Tibial nerve (tissue), 4 donors: ENCODE measurements at regions not wholly inside any gene's neighbourhood (a gene's known extent, or its start where the extent isn't known, plus 50 kb on each side); places are given as distances from the start of the nearest gene placed in this dataset.

Experiments
- DNase-seq, 2 donors: peaks; one replicate each; pipeline ENCODE4 v3.0.0-alpha.2; 2019; ENCODE audit warnings: low spot score in 2 of 2
- H3K27ac ChIP-seq, 4 donors: fragments of 200-600 bp; sonication (generic) in 3 of 4; one replicate each; pipeline ENCODE4 v1.5.1; 2017 to 2019; ENCODE audit warnings: mild to moderate bottlenecking in 1 of 4
- H3K27me3 ChIP-seq, 2 donors: fragments of 200-600 bp; sonication (generic) in 1 of 2; one replicate each; pipeline versions ENCODE4 v1.5.1 to v1.6.0; 2017 to 2019
- H3K36me3 ChIP-seq, 3 donors: fragments of 200-600 bp; sonication (generic); one replicate each; pipeline ENCODE4 v1.5.1; 2018 to 2019
- H3K4me1 ChIP-seq, 4 donors: fragments of 200-600 bp; sonication (generic) in 3 of 4; one replicate each; pipeline ENCODE4 v1.5.1; 2017 to 2019
- H3K4me3 ChIP-seq, 4 donors: fragments of 200-600 bp; sonication (generic) in 3 of 4; one replicate each; pipeline ENCODE4 v1.5.1; 2017 to 2019; ENCODE audit warnings: mild to moderate bottlenecking in 1 of 4, moderate library complexity in 1 of 4
- H3K9me3 ChIP-seq, 4 donors: fragments of 200-600 bp; sonication (generic) in 3 of 4; one replicate each; pipeline ENCODE4 v1.5.1; 2017 to 2019
- EP300 ChIP-seq, 2 donors: sonication (generic); formaldehyde crosslinking; IDR thresholded peaks; one replicate each; pipeline ENCODE4 v1.6.1; 2017; ENCODE audit warnings: antibody characterized with exemption in 2 of 2, mild to moderate bottlenecking in 1 of 2
- POLR2A ChIP-seq, 2 donors: fragments of 450-650 bp; IDR thresholded peaks; one replicate each; pipeline ENCODE4 v1.6.1; 2017; ENCODE audit warnings: antibody characterized with exemption in 2 of 2, mild to moderate bottlenecking in 2 of 2, moderate library complexity in 2 of 2
- WGBS, 2 donors: methylation state at CpG; one replicate each; pipeline ENCODE4 v1.1.5; 2018; 5-methylcytosine and 5-hydroxymethylcytosine counted together
- TF ChIP-seq, protein P1 (sequence below), 5 experiments: fragments of 200-600 bp in 3 of 5; fragments of 450-650 bp in 2 of 5; sonication (generic) in 3 of 5; IDR thresholded peaks; one replicate each; pipeline ENCODE4 v1.5.1; 2016 to 2019; ENCODE audit warnings: antibody characterized with exemption in 5 of 5, mild to moderate bottlenecking in 3 of 5, moderate library complexity in 2 of 5

DNA sequence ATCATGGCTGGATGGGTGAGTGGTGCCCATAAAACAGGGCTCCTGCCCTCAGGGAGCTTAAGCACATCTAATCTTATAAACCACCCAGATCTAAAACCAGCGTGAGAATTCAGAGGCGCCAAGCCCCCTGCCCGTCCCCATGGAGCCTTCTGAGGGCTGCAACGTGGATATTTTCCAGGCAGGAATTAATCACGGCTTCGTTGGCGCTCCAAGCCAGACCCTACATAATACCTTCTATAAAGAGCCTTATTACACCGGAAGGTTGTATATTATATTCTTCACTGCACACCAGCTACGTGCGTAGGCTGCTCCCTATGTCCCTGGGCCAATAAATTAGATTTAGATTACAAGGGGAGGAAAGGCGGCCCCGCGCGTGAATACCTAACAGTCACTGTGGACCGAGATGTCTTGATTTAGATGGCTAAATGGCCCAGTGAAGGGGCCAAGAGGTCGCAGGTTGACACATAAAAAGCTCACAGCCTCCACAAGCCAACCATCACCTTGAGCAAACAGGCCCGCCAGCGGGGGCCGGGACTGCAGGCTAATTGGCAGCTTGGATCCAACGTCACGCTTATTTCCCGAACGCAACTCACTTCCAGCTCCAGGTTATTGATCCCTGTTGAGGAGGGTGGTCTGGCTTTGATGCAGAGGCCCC lies 64.7 kb upstream of the APCDD1L start:
- no peaks in the 10 kb centered on the region for H3K36me3 ChIP-seq
- H3K27me3 ChIP-seq: no peaks in the 10 kb centered on the region
- WGBS, 2 donors: 78 to 80% methylated on average over 23 of the region's 23 CpGs
- DNase-seq: no peak
- no peaks in the 10 kb centered on the region for H3K9me3 ChIP-seq
- TF ChIP-seq, protein P1, sequence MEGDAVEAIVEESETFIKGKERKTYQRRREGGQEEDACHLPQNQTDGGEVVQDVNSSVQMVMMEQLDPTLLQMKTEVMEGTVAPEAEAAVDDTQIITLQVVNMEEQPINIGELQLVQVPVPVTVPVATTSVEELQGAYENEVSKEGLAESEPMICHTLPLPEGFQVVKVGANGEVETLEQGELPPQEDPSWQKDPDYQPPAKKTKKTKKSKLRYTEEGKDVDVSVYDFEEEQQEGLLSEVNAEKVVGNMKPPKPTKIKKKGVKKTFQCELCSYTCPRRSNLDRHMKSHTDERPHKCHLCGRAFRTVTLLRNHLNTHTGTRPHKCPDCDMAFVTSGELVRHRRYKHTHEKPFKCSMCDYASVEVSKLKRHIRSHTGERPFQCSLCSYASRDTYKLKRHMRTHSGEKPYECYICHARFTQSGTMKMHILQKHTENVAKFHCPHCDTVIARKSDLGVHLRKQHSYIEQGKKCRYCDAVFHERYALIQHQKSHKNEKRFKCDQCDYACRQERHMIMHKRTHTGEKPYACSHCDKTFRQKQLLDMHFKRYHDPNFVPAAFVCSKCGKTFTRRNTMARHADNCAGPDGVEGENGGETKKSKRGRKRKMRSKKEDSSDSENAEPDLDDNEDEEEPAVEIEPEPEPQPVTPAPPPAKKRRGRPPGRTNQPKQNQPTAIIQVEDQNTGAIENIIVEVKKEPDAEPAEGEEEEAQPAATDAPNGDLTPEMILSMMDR (IDR thresholded peaks at IDR 0.05): no peak
- TF ChIP-seq POLR2A (IDR thresholded peaks at IDR 0.05) (no peak), EP300 (IDR thresholded peaks at IDR 0.05) (no peak)
- H3K4me1 ChIP-seq: no peaks in the 10 kb centered on the region
- no peak overlapping the region for H3K27ac ChIP-seq
- H3K4me3 ChIP-seq: no peak overlapping the region

DNA sequence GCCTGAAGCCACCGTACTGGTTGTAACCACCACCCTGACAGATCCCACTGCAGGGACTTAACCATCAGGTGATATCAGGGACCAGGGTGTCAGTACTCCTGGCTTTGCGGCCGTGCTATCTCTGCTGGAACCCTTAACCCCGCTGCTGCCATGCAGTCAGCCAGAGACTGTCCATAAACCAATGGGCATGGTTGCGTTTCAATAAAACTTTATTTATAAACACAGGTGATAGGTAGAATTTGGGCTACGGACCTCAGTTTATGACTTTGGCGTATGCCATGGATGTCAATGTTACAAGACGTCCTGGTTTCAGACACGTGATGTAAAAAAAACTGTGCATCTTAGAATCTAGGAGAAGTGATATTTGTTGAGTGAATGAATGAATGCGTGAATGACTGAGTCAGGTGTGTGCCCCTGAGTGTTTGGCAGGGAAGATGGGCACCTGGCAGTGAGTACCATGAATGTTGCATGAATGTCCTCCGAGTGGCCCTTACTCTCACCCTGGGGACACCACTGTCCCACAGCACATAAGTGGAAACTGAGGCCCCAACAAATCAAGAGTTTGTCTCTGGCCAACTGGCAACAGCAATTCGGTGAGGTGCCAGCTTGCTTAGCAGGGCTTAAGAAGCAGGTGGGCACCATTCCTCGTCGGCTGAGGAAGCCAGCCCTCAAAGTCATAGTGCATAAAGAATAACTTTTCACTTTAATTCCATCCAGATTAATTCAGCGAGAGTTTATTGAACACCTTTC lies 64.0 kb upstream of the APCDD1L start:
- Histone ChIP-seq H3K27ac (no peak overlapping the region), H3K36me3 (no peaks in the 10 kb centered on the region), H3K4me1 (no peaks in the 10 kb centered on the region), H3K27me3 (no peaks in the 10 kb centered on the region), H3K4me3 (no peak overlapping the region), H3K9me3 (no peaks in the 10 kb centered on the region)
- TF ChIP-seq POLR2A (IDR thresholded peaks at IDR 0.05) (no peak), EP300 (IDR thresholded peaks at IDR 0.05) (no peak)
- TF ChIP-seq, protein P1 (IDR thresholded peaks at IDR 0.05): no peak
- no peak for DNase-seq
- WGBS, 2 donors: 84 to 89% methylated on average over 15 of the region's 15 CpGs

DNA sequence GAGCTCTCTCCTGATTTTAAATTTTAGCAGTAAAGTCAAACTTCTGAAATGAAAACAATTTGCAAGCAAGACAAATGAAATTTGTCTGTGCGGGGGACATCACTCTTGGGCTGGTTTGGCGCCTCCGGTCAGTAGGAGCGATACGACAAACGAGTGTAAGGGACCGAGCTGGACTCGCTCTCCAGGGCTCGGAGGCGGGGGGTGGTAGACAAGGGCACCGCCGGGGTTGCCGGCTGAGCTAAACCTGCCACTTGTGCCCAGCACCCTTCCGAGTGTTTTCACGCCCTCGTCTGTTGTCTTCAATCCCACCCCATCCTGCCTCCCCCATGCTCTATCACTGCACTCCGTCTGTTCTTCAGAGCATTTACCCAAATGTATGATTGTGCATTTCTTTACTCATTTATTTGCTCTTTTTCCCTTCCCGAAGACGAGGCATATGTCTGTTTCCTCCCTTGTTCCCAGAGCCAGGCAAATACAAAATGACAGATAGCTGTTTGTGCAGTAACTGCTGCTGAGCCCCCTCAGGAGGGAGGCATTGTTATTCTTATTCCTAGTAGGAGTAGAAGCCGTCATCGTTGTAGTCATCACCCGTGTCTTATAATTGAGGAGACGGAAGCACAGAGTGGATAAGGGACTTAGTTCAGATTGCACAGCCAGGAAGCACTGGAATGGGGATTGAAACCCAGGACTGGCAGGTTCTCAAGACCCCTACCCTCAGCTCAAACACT lies 62.8 kb upstream of the APCDD1L start:
- DNase-seq: no peak

DNA sequence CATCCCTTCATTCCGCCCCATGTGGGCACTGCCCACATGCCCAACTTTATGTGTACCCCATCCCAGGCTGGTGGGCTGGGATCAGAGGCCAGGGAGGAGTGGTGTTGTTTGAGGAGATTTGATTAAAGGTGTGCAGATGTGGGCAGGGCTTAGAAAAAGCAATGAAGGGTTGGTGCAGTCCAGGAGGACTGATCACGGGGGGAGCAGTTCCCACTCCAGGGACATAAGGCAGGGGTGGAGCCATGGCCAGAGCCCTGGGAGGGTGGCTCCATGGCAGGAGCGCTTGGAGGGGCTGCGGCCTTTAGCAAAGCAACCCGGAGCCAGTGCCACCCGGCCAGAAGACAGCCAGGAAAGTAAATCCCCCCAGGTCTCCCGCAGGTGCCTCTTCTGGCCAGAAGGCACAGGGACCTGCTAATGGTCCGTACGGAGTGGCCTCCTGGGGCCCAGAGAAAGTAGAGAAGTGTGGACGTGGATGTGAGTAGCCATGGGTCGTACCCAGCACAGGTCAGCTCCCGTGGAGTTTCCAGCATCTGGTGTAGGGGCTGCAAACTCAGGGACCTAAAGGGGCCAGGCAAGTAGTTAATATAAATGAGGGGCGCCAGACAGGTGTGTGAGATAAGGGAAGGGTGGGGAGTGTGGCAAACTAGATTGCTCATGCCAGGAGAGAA lies 62.1 kb upstream of the APCDD1L start:
- H3K4me1 ChIP-seq: no peaks in the 10 kb centered on the region
- H3K27me3 ChIP-seq: no peaks in the 10 kb centered on the region
- no peaks in the 10 kb centered on the region for H3K36me3 ChIP-seq
- no peaks in the 10 kb centered on the region for H3K9me3 ChIP-seq
- no peak overlapping the region for H3K27ac ChIP-seq
- TF ChIP-seq POLR2A (IDR thresholded peaks at IDR 0.05) (no peak), EP300 (IDR thresholded peaks at IDR 0.05) (no peak)
- TF ChIP-seq, protein P1 (IDR thresholded peaks at IDR 0.05): no peak
- WGBS, 2 donors: 84 to 92% methylated on average over 12 of the region's 13 CpGs
- no peak overlapping the region for H3K4me3 ChIP-seq
- no peak for DNase-seq

More for the DNA sequence above, 62.8 kb upstream of the APCDD1L start:
- H3K36me3 ChIP-seq: no peaks in the 10 kb centered on the region
- H3K27ac ChIP-seq: no peak overlapping the region
- no peaks in the 10 kb centered on the region for H3K4me1 ChIP-seq
- no peaks in the 10 kb centered on the region for H3K9me3 ChIP-seq
- 72 to 78% methylated on average over 23 of the region's 23 CpGs for WGBS, 2 donors
- H3K4me3 ChIP-seq: no peak overlapping the region
- TF ChIP-seq POLR2A (IDR thresholded peaks at IDR 0.05): no peak
- H3K27me3 ChIP-seq: no peaks in the 10 kb centered on the region

DNA sequence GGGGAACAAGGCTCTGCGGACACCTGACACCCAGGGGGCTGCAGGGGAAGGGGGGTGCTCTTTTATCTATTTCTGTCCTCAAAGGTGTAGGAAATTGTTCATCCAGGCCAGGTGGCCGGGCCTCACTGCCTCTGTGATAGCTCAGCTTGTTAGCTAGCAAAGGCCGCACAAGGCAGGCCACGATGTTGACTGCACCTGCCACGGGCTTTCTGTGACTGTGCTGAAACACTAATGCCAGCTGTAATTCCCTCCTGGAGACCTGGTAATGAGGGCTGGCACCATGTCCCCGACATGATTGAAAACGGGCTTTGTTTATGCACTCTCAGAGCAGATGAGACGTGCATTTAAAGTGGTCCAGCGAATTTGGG lies 61.4 kb upstream of the APCDD1L start:
- Histone ChIP-seq H3K27ac (no peak overlapping the region), H3K4me3 (no peak overlapping the region), H3K27me3 (no peaks in the 10 kb centered on the region), H3K9me3 (no peaks in the 10 kb centered on the region), H3K4me1 (no peaks in the 10 kb centered on the region), H3K36me3 (no peaks in the 10 kb centered on the region)
- no peak for DNase-seq
- WGBS, 2 donors: 77 to 86% methylated on average over 9 of the region's 9 CpGs
- no peak for TF ChIP-seq EP300 (IDR thresholded peaks at IDR 0.05)
- no peak for TF ChIP-seq POLR2A (IDR thresholded peaks at IDR 0.05)
- TF ChIP-seq, protein P1 (IDR thresholded peaks at IDR 0.05): no peak
